NCI-H1417 treated with DMSO at 0.1 percent for 48 hours (cell line): ENCODE measurements at regions not wholly inside any gene's neighbourhood (a gene's known extent, or its start where the extent isn't known, plus 50 kb on each side); places are given as distances from the start of the nearest gene placed in this dataset.
"Not testable (repeated sequence)": the region's sequence is repeated elsewhere in the genome, so short reads cannot be mapped to it uniquely, and the experiment has no call there.

ENCODE experiments used
- DNase-seq: peaks from one replicate; lab custom pipeline; 2025; lab: John Stamatoyannopoulos, UW

- no peak for DNase-seq
Observed at GRCh38 chr4:134708026-134708425, 506.4 kb upstream of the PABPC4L start.

GRCh38 chr4:134702374-134702773 lies 500.8 kb upstream of the PABPC4L start:
- no peak for DNase-seq

- no peak for DNase-seq
Observed at GRCh38 chr4:134700251-134700650, 498.7 kb upstream of the PABPC4L start.

- DNase-seq = not testable (repeated sequence)
Observed at GRCh38 chr4:134698831-134699230, 497.2 kb upstream of the PABPC4L start.

GRCh38 chr4:134695433-134695832 lies 493.8 kb upstream of the PABPC4L start:
- no peak for DNase-seq

- no peak for DNase-seq
Observed at GRCh38 chr4:134691915-134692314, 490.3 kb upstream of the PABPC4L start.

GRCh38 chr4:134687646-134688628 lies 486.3 kb upstream of the PABPC4L start:
- no peak for DNase-seq

GRCh38 chr4:134677209-134677814 lies 475.7 kb upstream of the PABPC4L start:
- no peak for DNase-seq

GRCh38 chr4:134668237-134668636 lies 466.6 kb upstream of the PABPC4L start:
- no peak for DNase-seq

GRCh38 chr4:134666640-134667039 lies 465.1 kb upstream of the PABPC4L start:
- DNase-seq = no peak

GRCh38 chr4:134665429-134665828 lies 463.8 kb upstream of the PABPC4L start:
- no peak for DNase-seq

- DNase-seq = no peak
Observed at GRCh38 chr4:134663742-134664141, 462.2 kb upstream of the PABPC4L start.

GRCh38 chr4:134650461-134650860 lies 448.9 kb upstream of the PABPC4L start:
- DNase-seq = no peak

- DNase-seq = no peak
Observed at GRCh38 chr4:134645778-134646177, 444.2 kb upstream of the PABPC4L start.

GRCh38 chr4:134636338-134637051 lies 434.9 kb upstream of the PABPC4L start:
- DNase-seq = no peak

GRCh38 chr4:134634301-134634700 lies 432.7 kb upstream of the PABPC4L start:
- no peak for DNase-seq

GRCh38 chr4:134632056-134632455 lies 430.5 kb upstream of the PABPC4L start:
- DNase-seq = no peak

- no peak for DNase-seq
Observed at GRCh38 chr4:134628066-134628465, 426.5 kb upstream of the PABPC4L start.

GRCh38 chr4:134627366-134627765 lies 425.8 kb upstream of the PABPC4L start:
- DNase-seq = no peak

- DNase-seq = no peak
Observed at GRCh38 chr4:134624365-134624764, 422.8 kb upstream of the PABPC4L start.

GRCh38 chr4:134622626-134623575 lies 421.3 kb upstream of the PABPC4L start:
- not testable (repeated sequence) for DNase-seq
